Esophagus squamous epithelium (tissue), 4 donors: ENCODE measurements at regions not wholly inside any gene's neighbourhood (a gene's known extent, or its start where the extent isn't known, plus 50 kb on each side); places are given as distances from the start of the nearest gene placed in this dataset.

ENCODE experiments used
- POLR2A ChIP-seq, 4 donors: fragments of 450-650 bp; IDR thresholded peaks; one replicate each; pipeline ENCODE4 v1.6.1; 2017; ENCODE audit warnings: antibody characterized with exemption in 4 of 4, mild to moderate bottlenecking in 4 of 4, moderate library complexity in 3 of 4
- TF ChIP-seq, protein P1 (sequence below), 6 experiments: fragments of 450-650 bp in 4 of 6; fragments of 200-600 bp in 2 of 6; sonication (generic) in 2 of 6; IDR thresholded peaks; one replicate each; pipeline ENCODE4 v1.5.1; 2016 to 2019; ENCODE audit warnings: antibody characterized with exemption in 6 of 6, mild to moderate bottlenecking in 4 of 6, moderate library complexity in 4 of 6

DNA sequence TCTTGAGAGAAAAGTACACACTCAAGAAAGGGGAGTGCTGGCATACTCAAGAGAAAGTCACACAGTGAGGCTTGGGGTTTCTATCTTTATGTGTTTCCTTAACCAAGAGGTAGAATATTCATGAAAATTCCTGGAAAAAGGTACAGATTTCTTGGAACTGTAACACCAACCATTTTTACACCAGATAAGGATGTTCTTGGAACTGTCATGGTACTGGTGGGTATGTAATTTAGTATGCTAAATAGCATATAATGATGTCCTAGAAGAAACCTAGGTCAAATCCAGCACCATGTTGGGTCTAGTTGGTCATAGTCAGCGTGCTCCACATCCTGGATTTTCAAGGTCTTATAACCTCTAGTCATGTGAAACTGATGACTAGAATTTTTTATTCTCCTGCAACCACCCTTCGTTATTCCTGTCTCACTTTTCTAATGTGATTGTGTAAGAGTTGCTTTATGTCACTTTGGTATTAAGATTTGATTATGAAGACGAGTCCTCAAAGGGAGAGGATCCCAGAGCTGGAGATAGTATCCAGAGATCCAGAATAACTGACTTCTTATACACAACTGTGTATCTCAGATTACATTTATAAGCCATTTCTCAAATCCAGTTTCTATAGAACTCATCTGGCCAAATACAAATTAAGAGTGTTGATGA lies 510.1 kb downstream of the TMTC2 start:
- no peak for TF ChIP-seq POLR2A (IDR thresholded peaks at IDR 0.05)
- TF ChIP-seq, protein P1, sequence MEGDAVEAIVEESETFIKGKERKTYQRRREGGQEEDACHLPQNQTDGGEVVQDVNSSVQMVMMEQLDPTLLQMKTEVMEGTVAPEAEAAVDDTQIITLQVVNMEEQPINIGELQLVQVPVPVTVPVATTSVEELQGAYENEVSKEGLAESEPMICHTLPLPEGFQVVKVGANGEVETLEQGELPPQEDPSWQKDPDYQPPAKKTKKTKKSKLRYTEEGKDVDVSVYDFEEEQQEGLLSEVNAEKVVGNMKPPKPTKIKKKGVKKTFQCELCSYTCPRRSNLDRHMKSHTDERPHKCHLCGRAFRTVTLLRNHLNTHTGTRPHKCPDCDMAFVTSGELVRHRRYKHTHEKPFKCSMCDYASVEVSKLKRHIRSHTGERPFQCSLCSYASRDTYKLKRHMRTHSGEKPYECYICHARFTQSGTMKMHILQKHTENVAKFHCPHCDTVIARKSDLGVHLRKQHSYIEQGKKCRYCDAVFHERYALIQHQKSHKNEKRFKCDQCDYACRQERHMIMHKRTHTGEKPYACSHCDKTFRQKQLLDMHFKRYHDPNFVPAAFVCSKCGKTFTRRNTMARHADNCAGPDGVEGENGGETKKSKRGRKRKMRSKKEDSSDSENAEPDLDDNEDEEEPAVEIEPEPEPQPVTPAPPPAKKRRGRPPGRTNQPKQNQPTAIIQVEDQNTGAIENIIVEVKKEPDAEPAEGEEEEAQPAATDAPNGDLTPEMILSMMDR (IDR thresholded peaks at IDR 0.05): no peak
